ENCODE measurements at regions not wholly inside any gene's neighbourhood (a gene's known extent, or its start where the extent isn't known, plus 50 kb on each side); places are given as distances from the start of the nearest gene placed in this dataset.

DNA sequence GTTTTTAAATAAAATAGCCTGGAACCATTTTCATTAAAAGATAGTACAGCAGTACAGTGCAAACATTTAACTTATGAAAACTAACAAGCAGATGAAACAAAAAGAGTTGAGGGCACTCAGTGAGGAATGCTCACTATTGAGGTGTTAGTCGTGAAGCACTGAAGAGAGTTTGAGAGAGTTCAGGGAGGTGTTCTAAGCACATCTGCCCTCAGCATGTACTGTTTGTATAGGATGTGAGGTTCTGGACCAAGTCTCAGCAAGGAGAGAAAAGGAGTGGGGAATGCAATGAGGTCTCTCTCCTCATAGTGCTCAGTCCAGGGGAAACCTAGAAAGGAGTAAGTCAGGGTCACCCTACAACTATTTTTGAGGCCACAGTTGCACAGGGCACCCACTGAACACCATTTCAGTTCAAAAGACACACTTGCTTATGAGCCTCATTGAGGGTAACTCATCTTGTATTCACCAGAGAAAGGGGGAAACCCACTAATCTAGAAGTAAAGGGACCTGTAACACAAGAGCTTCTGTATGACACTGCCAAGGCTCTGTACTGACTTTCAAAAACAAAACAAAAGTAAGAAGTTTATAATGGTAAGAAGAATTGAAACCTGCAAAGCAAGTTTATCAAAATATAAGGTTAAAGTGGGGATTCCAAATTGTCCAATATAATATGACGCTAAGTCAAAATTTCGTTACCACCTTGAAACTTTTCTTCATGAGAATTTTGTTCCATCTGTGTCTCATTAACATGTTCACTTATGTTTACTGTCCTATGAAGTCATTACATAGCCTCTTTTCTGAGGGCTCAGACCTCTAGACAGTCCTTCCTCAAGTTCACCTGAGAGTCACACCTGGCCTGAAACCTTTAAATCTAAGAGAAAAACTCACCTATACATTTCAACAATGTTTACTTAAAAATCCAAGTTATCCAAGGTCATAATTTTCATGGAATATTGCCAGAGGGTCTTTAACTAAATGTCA, 275.3 kb downstream of the ETS1 start:
- no peaks in the 10 kb centered on the region for H3K27me3 Mint-ChIP-seq (ENCODE audit: low read depth, unreplicated experiment)
- H3K4me1 Mint-ChIP-seq (ENCODE audit: low read depth, unreplicated experiment), result peaks cover 12% of the 10 kb centered on the region
- peaks cover 7% of the 10 kb centered on the region for H3K9me3 ChIP-seq (ENCODE audit: insufficient read depth, low read depth, low read length)
- H3K4me3 ChIP-seq (ENCODE audit: insufficient read depth, low read depth, low read length), result no peak overlapping the region
- no peak overlapping the region for H3K4me3 Mint-ChIP-seq (ENCODE audit: unreplicated experiment)
- DNase-seq (ENCODE audit: low read depth) (no peak), FAIRE-seq (no peak)
- H3K27me3 ChIP-seq (ENCODE audit: insufficient read depth, low read length), result no peaks in the 10 kb centered on the region
- H2AFZ ChIP-seq (ENCODE audit: low read depth, low read length), result no peak overlapping the region
- no peak overlapping the region for H3K9ac ChIP-seq (ENCODE audit: low read length)
- H3K79me2 ChIP-seq (ENCODE audit: insufficient read depth, low read length), result no peaks in the 10 kb centered on the region
- H3K27ac Mint-ChIP-seq (ENCODE audit: unreplicated experiment), result no peak overlapping the region
- no peaks in the 10 kb centered on the region for H4K20me1 ChIP-seq (ENCODE audit: insufficient read depth, low read length)
- no peaks in the 10 kb centered on the region for H3K36me3 Mint-ChIP-seq (ENCODE audit: low read depth, unreplicated experiment)
- H3K36me3 ChIP-seq (ENCODE audit: insufficient read depth, low read length), result no peaks in the 10 kb centered on the region
- H3K4me1 ChIP-seq (ENCODE audit: insufficient read depth, low read length), result no peaks in the 10 kb centered on the region
- TF ChIP-seq CTCF (IDR thresholded peaks at IDR 0.05; ENCODE audit: insufficient read depth, low read depth, low read length) (no peak), EZH2 (IDR thresholded peaks at IDR 0.05; ENCODE audit: insufficient read depth, low read length) (no peak)
- no peak overlapping the region for H3K27ac ChIP-seq (ENCODE audit: low read depth, low read length)
- H3K9me3 Mint-ChIP-seq (ENCODE audit: unreplicated experiment), result peaks cover 8% of the 10 kb centered on the region
- no peak overlapping the region for H3K4me2 ChIP-seq (ENCODE audit: low read length)

DNA sequence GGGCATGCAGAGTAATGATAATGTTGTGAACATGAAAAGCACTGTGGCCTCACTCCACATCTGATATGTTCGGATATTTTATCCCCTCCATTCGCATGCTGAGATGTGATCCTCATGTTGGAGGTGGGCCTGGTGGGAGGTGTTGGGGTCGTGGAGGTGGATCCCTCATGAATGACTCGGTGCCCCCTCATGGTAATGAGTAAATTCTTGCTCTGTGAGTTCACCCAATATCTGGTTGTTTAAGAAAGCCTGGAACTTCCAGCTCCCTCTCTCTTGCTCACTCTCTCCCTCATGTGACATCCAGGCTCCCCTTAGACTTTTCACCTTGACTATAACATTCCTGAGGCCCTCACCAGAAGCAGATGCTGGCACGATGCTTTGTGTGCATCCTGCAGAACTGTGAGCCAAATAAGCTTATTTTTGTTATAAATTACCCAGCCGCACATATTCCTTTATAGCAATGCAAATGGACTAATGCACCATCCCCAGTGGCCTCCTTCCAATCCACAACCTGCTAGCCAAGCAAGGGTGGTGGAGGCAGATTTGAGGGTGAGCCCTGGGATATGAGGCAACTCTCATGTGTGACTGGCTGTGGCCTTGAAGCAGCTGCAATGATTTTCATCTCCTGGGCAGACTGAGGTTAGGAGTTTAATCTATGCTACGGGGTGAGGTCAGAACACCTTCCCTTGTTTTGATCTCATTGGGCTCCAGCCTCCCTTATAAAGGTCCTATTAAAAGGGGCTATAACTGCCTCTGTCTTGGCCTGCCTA, 276.5 kb downstream of the ETS1 start:
- TF ChIP-seq EZH2 (IDR thresholded peaks at IDR 0.05; ENCODE audit: insufficient read depth, low read length) (no peak), CTCF (IDR thresholded peaks at IDR 0.05; ENCODE audit: insufficient read depth, low read depth, low read length) (no peak)
- H3K36me3 Mint-ChIP-seq (ENCODE audit: low read depth, unreplicated experiment), result no peaks in the 10 kb centered on the region
- H3K9me3 ChIP-seq (ENCODE audit: insufficient read depth, low read depth, low read length), result peaks cover 7% of the 10 kb centered on the region
- peaks cover 12% of the 10 kb centered on the region for H3K4me1 Mint-ChIP-seq (ENCODE audit: low read depth, unreplicated experiment)
- H3K27me3 Mint-ChIP-seq (ENCODE audit: low read depth, unreplicated experiment), result no peaks in the 10 kb centered on the region
- H3K27ac Mint-ChIP-seq (ENCODE audit: unreplicated experiment), result no peak overlapping the region
- no peak overlapping the region for H3K27ac ChIP-seq (ENCODE audit: low read depth, low read length)
- FAIRE-seq, result no peak
- no peak overlapping the region for H2AFZ ChIP-seq (ENCODE audit: low read depth, low read length)
- no peaks in the 10 kb centered on the region for H3K36me3 ChIP-seq (ENCODE audit: insufficient read depth, low read length)
- H3K27me3 ChIP-seq (ENCODE audit: insufficient read depth, low read length), result no peaks in the 10 kb centered on the region
- H4K20me1 ChIP-seq (ENCODE audit: insufficient read depth, low read length), result no peaks in the 10 kb centered on the region
- no peaks in the 10 kb centered on the region for H3K4me1 ChIP-seq (ENCODE audit: insufficient read depth, low read length)
- H3K9me3 Mint-ChIP-seq (ENCODE audit: unreplicated experiment), result peaks cover 8% of the 10 kb centered on the region
- H3K4me2 ChIP-seq (ENCODE audit: low read length), result no peak overlapping the region
- H3K79me2 ChIP-seq (ENCODE audit: insufficient read depth, low read length), result no peaks in the 10 kb centered on the region
- DNase-seq (ENCODE audit: low read depth), result no peak
- no peak overlapping the region for H3K4me3 Mint-ChIP-seq (ENCODE audit: unreplicated experiment)
- no peak overlapping the region for H3K4me3 ChIP-seq (ENCODE audit: insufficient read depth, low read depth, low read length)
- H3K9ac ChIP-seq (ENCODE audit: low read length), result no peak overlapping the region

All from astrocyte (in vitro differentiated cells and primary cell).